ENCODE measurements at regions not wholly inside any gene's neighbourhood (a gene's known extent, or its start where the extent isn't known, plus 50 kb on each side); places are given as distances from the start of the nearest gene placed in this dataset.
"Not testable (repeated sequence)": the region's sequence is repeated elsewhere in the genome, so short reads cannot be mapped to it uniquely, and the experiment has no call there.

GRCh38 chr2:2512931-2513330, 181.9 kb upstream of the MYT1L start:
- no peak for DNase-seq

GRCh38 chr2:2507417-2507997, 176.4 kb upstream of the MYT1L start:
- DNase-seq: peak in 15 of 51 donors; percentile 10 to 72 (median 39)

GRCh38 chr2:2506536-2506935, 175.5 kb upstream of the MYT1L start:
- no peak for DNase-seq

- no peak for DNase-seq
Observed at GRCh38 chr2:2505604-2506003, 174.5 kb upstream of the MYT1L start.

- no peak for DNase-seq
Observed at GRCh38 chr2:2503864-2504418, 172.9 kb upstream of the MYT1L start.

GRCh38 chr2:2502201-2502549, 171.1 kb upstream of the MYT1L start:
- DNase-seq: no peak

GRCh38 chr2:2501454-2502200, 170.6 kb upstream of the MYT1L start:
- DNase-seq: no peak

GRCh38 chr2:2495606-2496005, 164.5 kb upstream of the MYT1L start:
- no peak for DNase-seq

- DNase-seq: no peak
Observed at GRCh38 chr2:2493496-2493895, 162.4 kb upstream of the MYT1L start.

- DNase-seq: no peak
Observed at GRCh38 chr2:2492800-2493199, 161.7 kb upstream of the MYT1L start.

- DNase-seq: no peak
Observed at GRCh38 chr2:2491964-2492363, 160.9 kb upstream of the MYT1L start.

GRCh38 chr2:2484301-2484700, 153.2 kb upstream of the MYT1L start:
- DNase-seq: no peak

GRCh38 chr2:2482851-2483250, 151.8 kb upstream of the MYT1L start:
- no peak for DNase-seq

- peak in 1 of 51 donors; percentile 3 for DNase-seq
Observed at GRCh38 chr2:2472881-2473280, 141.8 kb upstream of the MYT1L start.

GRCh38 chr2:2472044-2472443, 141.0 kb upstream of the MYT1L start:
- DNase-seq: no peak

GRCh38 chr2:2466534-2466933, 135.5 kb upstream of the MYT1L start:
- no peak for DNase-seq

- DNase-seq: no peak
Observed at GRCh38 chr2:2464643-2465042, 133.6 kb upstream of the MYT1L start.

- no peak for DNase-seq
Observed at GRCh38 chr2:2464094-2464493, 133.0 kb upstream of the MYT1L start.

GRCh38 chr2:2456721-2457120, 125.6 kb upstream of the MYT1L start:
- no peak for DNase-seq

GRCh38 chr2:2455151-2455550, 124.1 kb upstream of the MYT1L start:
- DNase-seq: no peak

- DNase-seq: no peak
Observed at GRCh38 chr2:2452961-2453360, 121.9 kb upstream of the MYT1L start.

GRCh38 chr2:2451275-2451674, 120.2 kb upstream of the MYT1L start:
- not testable (repeated sequence) for DNase-seq

- no peak for DNase-seq
Observed at GRCh38 chr2:2448178-2448577, 117.1 kb upstream of the MYT1L start.

All from hypothalamus (tissue), 51 donors.